ENCODE measurements at regions not wholly inside any gene's neighbourhood (a gene's known extent, or its start where the extent isn't known, plus 50 kb on each side); places are given as distances from the start of the nearest gene placed in this dataset.

DNA sequence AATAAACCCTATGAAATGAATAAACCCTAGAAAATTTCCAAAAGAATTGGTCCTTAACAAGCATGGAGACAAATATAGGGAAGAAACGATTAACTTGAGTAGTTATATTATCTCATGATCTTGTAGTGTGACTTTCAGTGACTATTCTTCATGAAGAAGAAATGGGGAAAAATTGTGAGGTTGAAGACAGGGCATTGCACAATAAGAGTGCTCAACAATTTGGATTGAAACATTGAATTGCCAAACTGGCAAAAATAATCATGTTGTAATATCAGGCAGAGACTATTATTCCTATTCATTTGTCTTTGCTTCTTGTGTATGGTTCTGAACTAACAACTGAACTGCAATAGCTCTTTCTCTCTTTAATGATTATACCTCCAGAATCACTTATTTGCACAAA lies 605.1 kb downstream of the PCDH7 start:
- Histone ChIP-seq H2AFZ (ENCODE audit: low read length) (no peak overlapping the region), H3K4me1 (ENCODE audit: insufficient read depth, low read length, poor library complexity, severe bottlenecking) (no peaks in the 10 kb centered on the region), H4K20me1 (ENCODE audit: insufficient read depth, low read length) (no peaks in the 10 kb centered on the region), H3K9me3 (ENCODE audit: low read length) (no peaks in the 10 kb centered on the region), H3K27ac (ENCODE audit: low read depth, low read length, poor library complexity, severe bottlenecking) (no peak overlapping the region), H3K79me2 (ENCODE audit: insufficient read depth, low read depth, low read length) (no peaks in the 10 kb centered on the region), H3K9me2 (ENCODE audit: insufficient read depth, low read length) (no peaks in the 10 kb centered on the region), H3K4me3 (ENCODE audit: low read depth, low read length, poor library complexity, severe bottlenecking) (no peak overlapping the region), H3K36me3 (ENCODE audit: insufficient read depth, low read length) (no peaks in the 10 kb centered on the region), H3K4me2 (ENCODE audit: low read length) (no peak overlapping the region)
- intact Hi-C loops (cut with micrococcal nuclease; ENCODE audit: unreplicated experiment): no loop called here
- TF ChIP-seq EZH2phosphoT487 (IDR thresholded peaks at IDR 0.05; ENCODE audit: borderline replicate concordance, low read depth, low read length): no peak
- TF ChIP-seq, protein P1, sequence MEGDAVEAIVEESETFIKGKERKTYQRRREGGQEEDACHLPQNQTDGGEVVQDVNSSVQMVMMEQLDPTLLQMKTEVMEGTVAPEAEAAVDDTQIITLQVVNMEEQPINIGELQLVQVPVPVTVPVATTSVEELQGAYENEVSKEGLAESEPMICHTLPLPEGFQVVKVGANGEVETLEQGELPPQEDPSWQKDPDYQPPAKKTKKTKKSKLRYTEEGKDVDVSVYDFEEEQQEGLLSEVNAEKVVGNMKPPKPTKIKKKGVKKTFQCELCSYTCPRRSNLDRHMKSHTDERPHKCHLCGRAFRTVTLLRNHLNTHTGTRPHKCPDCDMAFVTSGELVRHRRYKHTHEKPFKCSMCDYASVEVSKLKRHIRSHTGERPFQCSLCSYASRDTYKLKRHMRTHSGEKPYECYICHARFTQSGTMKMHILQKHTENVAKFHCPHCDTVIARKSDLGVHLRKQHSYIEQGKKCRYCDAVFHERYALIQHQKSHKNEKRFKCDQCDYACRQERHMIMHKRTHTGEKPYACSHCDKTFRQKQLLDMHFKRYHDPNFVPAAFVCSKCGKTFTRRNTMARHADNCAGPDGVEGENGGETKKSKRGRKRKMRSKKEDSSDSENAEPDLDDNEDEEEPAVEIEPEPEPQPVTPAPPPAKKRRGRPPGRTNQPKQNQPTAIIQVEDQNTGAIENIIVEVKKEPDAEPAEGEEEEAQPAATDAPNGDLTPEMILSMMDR (conservative IDR thresholded peaks at IDR 0.05; ENCODE audit: low read length): no peak
- BruUV-seq (replicated peaks): no TSS peak
- ChIA-PET CTCF (ENCODE audit: unreplicated experiment) (no interaction called here), POLR2A (no interaction called here)
- no peak for DNase-seq (ENCODE audit: low spot score)

GRCh38 chr4:31327031-31327430 lies 606.9 kb downstream of the PCDH7 start:
- Histone ChIP-seq H4K20me1 (ENCODE audit: insufficient read depth, low read length) (no peaks in the 10 kb centered on the region), H3K9me3 (ENCODE audit: low read length) (no peaks in the 10 kb centered on the region), H3K4me1 (ENCODE audit: insufficient read depth, low read length, poor library complexity, severe bottlenecking) (no peaks in the 10 kb centered on the region), H3K4me3 (ENCODE audit: low read depth, low read length, poor library complexity, severe bottlenecking) (no peak overlapping the region), H3K27ac (ENCODE audit: low read depth, low read length, poor library complexity, severe bottlenecking) (no peak overlapping the region), H2AFZ (ENCODE audit: low read length) (no peak overlapping the region), H3K79me2 (ENCODE audit: insufficient read depth, low read depth, low read length) (no peaks in the 10 kb centered on the region), H3K9me2 (ENCODE audit: insufficient read depth, low read length) (no peaks in the 10 kb centered on the region), H3K36me3 (ENCODE audit: insufficient read depth, low read length) (no peaks in the 10 kb centered on the region), H3K4me2 (ENCODE audit: low read length) (no peak overlapping the region)
- BruUV-seq (replicated peaks): no TSS peak
- POLR2A ChIA-PET: no interaction called here
- no peak for DNase-seq (ENCODE audit: low spot score)
- CTCF ChIA-PET (ENCODE audit: unreplicated experiment): no interaction called here
- intact Hi-C loops (cut with micrococcal nuclease; ENCODE audit: unreplicated experiment): no loop called here
- TF ChIP-seq EZH2phosphoT487 (IDR thresholded peaks at IDR 0.05; ENCODE audit: borderline replicate concordance, low read depth, low read length): no peak
- TF ChIP-seq, protein P1 (conservative IDR thresholded peaks at IDR 0.05; ENCODE audit: low read length): no peak

DNA sequence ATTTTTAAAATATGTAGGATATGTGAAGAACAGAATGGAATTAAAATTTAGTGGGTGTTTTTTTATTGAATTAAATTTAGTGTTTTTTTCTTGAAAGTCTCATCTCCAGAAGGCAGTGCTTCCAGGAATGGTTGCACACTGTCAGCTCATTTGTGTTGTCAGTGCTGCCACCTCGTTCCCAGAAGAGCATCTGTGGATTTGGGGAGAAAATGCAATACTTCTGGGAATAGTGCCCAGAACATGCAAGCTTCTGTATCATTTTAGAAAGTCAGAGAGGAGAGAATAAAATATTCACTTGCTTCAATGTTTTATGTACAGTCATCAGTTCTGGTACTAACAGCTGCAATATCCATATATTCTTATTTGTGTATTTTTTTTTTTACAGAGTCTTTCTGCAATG lies 608.8 kb downstream of the PCDH7 start:
- no peak for DNase-seq (ENCODE audit: low spot score)
- intact Hi-C loops (cut with micrococcal nuclease; ENCODE audit: unreplicated experiment): no loop called here
- Histone ChIP-seq H3K9me2 (ENCODE audit: insufficient read depth, low read length) (no peaks in the 10 kb centered on the region), H2AFZ (ENCODE audit: low read length) (no peak overlapping the region), H3K9me3 (ENCODE audit: low read length) (no peaks in the 10 kb centered on the region), H3K79me2 (ENCODE audit: insufficient read depth, low read depth, low read length) (no peaks in the 10 kb centered on the region), H3K27ac (ENCODE audit: low read depth, low read length, poor library complexity, severe bottlenecking) (no peak overlapping the region), H3K4me1 (ENCODE audit: insufficient read depth, low read length, poor library complexity, severe bottlenecking) (no peaks in the 10 kb centered on the region), H4K20me1 (ENCODE audit: insufficient read depth, low read length) (no peaks in the 10 kb centered on the region), H3K4me2 (ENCODE audit: low read length) (no peak overlapping the region), H3K4me3 (ENCODE audit: low read depth, low read length, poor library complexity, severe bottlenecking) (no peak overlapping the region), H3K36me3 (ENCODE audit: insufficient read depth, low read length) (no peaks in the 10 kb centered on the region)
- no TSS peak for BruUV-seq (replicated peaks)
- ChIA-PET POLR2A (interaction anchor here (1.1 kb wide), 1 partner anchor 21 kb away, joined by 3 read pairs; no protein-coding TSS in a partner anchor), CTCF (ENCODE audit: unreplicated experiment) (no interaction called here)
- TF ChIP-seq, protein P1 (conservative IDR thresholded peaks at IDR 0.05; ENCODE audit: low read length): no peak
- TF ChIP-seq EZH2phosphoT487 (IDR thresholded peaks at IDR 0.05; ENCODE audit: borderline replicate concordance, low read depth, low read length): no peak
